Urothelium cell line (cell line): ENCODE measurements at regions not wholly inside any gene's neighbourhood (a gene's known extent, or its start where the extent isn't known, plus 50 kb on each side); places are given as distances from the start of the nearest gene placed in this dataset.

Experiments
- DNase-seq: peaks from one replicate; pipeline ENCODE4 v3.0.0; 2011; ENCODE audit warnings: low spot score, mixed read lengths
- FAIRE-seq: peaks from 2 replicates; lab custom pipeline; 2011; peaks lifted over from hg19 to GRCh38; lab: Jason Lieb, UNC

GRCh38 chr2:236653863-236654262 is 84.2 kb downstream of the ACKR3 start:
- DNase-seq (no peak), FAIRE-seq (no peak)

- DNase-seq (no peak), FAIRE-seq (no peak)
These were observed 84.9 kb downstream of the ACKR3 start for GRCh38 chr2:236654496-236654895.

GRCh38 chr2:236656166-236656565 is 86.5 kb downstream of the ACKR3 start:
- FAIRE-seq (no peak), DNase-seq (no peak)

GRCh38 chr2:236656721-236657120 is 87.1 kb downstream of the ACKR3 start:
- no peak for FAIRE-seq

GRCh38 chr2:236657215-236657614 is 87.6 kb downstream of the ACKR3 start:
- DNase-seq (no peak), FAIRE-seq (no peak)

More at GRCh38 chr2:236656721-236657120, 87.1 kb downstream of the ACKR3 start:
- DNase-seq = no peak

GRCh38 chr2:236657801-236658200 is 88.2 kb downstream of the ACKR3 start:
- FAIRE-seq (peak; percentile 35), DNase-seq (no peak)

- FAIRE-seq = no peak
- DNase-seq = no peak
These were observed 89.5 kb downstream of the ACKR3 start for GRCh38 chr2:236658974-236659757.

GRCh38 chr2:236659758-236660150 is 90.1 kb downstream of the ACKR3 start:
- FAIRE-seq = peak; percentile 30
- peak; percentile 44 for DNase-seq

GRCh38 chr2:236661061-236661761 is 91.6 kb downstream of the ACKR3 start:
- FAIRE-seq = peak; percentile 13
- peak; percentile 86 for DNase-seq

- FAIRE-seq (no peak), DNase-seq (no peak)
These were observed 92.1 kb downstream of the ACKR3 start for GRCh38 chr2:236661762-236662110.

- FAIRE-seq (no peak), DNase-seq (no peak)
These were observed 92.9 kb downstream of the ACKR3 start for GRCh38 chr2:236662231-236663185.

- DNase-seq (peak; percentile 80), FAIRE-seq (no peak)
These were observed 93.9 kb downstream of the ACKR3 start for GRCh38 chr2:236663287-236664101.

- no peak for FAIRE-seq
- DNase-seq = peak; percentile 46
These were observed 94.5 kb downstream of the ACKR3 start for GRCh38 chr2:236664136-236664535.

- DNase-seq = no peak
- no peak for FAIRE-seq
These were observed 95.5 kb downstream of the ACKR3 start for GRCh38 chr2:236665101-236665500.

- DNase-seq (peak; percentile 83), FAIRE-seq (no peak)
These were observed 96.0 kb downstream of the ACKR3 start for GRCh38 chr2:236665572-236666118.

- FAIRE-seq (no peak), DNase-seq (no peak)
These were observed 97.1 kb downstream of the ACKR3 start for GRCh38 chr2:236666646-236667204.

GRCh38 chr2:236667526-236667925 is 97.9 kb downstream of the ACKR3 start:
- FAIRE-seq (no peak), DNase-seq (no peak)

- no peak for FAIRE-seq
- no peak for DNase-seq
These were observed 98.9 kb downstream of the ACKR3 start for GRCh38 chr2:236668531-236668969.

- no peak for FAIRE-seq
- DNase-seq = no peak
These were observed 100.6 kb downstream of the ACKR3 start for GRCh38 chr2:236670235-236670620.
